CD4-positive, alpha-beta T cell treated with Interferon alpha-2 for 1 hour (primary cell): ENCODE measurements at regions not wholly inside any gene's neighbourhood (a gene's known extent, or its start where the extent isn't known, plus 50 kb on each side); places are given as distances from the start of the nearest gene placed in this dataset.

Experiments
- DNase-seq, 2 donors: peaks; one replicate each; pipeline ENCODE4 v3.0.0-alpha.2; 2020 to 2022

DNA sequence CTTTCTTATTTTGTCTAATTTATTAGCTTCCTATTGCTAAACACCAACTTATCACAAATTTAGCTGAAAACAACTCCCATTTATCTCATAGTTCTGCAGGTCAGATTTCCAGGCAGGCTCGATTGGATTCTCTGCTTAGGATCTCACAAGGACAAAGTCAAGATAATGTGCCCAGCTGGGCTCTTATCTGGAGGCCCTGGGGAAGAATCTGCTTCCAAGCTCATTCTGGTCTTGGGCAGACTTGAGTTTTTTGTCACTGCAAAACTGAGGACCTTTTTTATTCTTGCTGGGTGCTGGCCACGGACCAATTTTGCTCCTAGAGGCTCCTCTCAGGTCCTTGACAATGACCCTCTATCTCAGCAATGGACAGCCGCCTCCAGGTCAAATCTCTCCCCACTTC is 215.5 kb downstream of the TRIB2 start:
- DNase-seq, result no peak

DNA sequence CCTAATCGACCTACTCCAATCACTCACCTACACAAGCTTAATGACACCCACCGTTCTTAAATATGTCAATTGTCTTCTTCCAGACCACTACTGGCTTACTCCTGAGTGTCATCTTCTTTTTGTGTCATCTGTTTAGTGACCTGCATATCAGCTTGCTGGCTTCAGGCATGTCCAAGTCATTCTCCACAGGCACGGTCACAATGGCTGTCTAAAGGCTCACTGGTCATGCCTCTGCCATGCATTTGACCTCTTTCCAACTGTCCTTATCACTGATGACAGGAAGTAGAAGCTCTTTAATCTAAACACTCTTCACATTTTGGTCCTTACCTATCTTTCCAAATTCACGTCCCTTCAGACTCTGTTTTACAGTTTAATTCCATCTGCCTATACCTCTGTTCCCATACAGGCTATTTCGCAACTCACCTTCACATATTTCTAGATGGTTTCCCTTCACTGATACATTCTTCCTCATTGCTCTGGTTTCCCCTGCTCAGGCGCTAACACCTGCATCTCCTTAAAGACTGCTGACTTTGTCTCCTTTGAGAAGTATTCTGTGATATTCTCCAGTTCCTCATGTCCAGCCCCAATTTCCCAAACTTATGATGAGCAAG is 217.5 kb downstream of the TRIB2 start:
- DNase-seq, result no peak

GRCh38 chr2:12935222-12935621 is 218.5 kb downstream of the TRIB2 start:
- DNase-seq, result no peak

DNA sequence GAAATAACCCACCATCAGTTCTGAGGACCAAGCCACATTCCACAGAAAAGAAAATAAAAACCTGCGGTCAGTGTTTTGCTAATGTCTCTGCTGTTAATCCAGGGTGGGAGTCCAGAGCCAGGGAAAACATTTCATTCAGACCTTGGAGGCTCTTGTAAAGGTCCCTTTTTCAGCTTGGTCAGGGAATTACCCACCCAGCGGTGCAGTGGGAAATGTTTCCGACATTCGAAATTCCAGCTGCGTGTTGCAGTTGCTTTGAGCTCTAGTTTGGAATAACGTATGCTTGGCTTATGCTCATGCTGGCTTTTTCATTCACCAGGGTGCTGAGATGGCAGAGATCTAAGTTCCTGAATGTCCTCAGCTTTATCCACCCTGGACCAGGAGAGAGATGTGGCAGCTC is 219.1 kb downstream of the TRIB2 start:
- DNase-seq, result no peak

GRCh38 chr2:12941203-12941602 is 224.5 kb downstream of the TRIB2 start:
- no peak for DNase-seq

GRCh38 chr2:12948231-12948960 is 231.7 kb downstream of the TRIB2 start:
- peak in 1 of 2 donors; percentile 6 for DNase-seq

GRCh38 chr2:12948961-12949353 is 232.2 kb downstream of the TRIB2 start:
- DNase-seq, result no peak

GRCh38 chr2:12949406-12949805 is 232.7 kb downstream of the TRIB2 start:
- DNase-seq, result no peak

DNA sequence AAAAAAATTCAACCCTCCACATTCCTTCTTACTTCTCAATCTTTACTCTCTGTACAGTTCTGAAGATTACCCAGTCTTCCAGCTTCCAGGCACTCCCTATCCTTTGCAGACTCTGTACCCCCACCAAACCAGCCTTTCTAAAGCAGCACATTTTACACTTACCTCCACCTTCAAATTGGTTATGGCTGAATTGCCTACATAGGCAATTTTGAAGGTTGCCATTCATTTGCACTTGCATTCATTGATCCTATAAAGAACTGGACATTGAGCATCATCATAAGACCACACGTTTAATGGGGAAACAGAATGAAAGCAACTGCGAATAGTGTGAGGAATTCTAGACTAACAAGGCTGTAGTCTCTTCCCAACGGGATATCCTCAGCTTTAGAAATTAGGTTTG is 233.4 kb downstream of the TRIB2 start:
- DNase-seq, result no peak

DNA sequence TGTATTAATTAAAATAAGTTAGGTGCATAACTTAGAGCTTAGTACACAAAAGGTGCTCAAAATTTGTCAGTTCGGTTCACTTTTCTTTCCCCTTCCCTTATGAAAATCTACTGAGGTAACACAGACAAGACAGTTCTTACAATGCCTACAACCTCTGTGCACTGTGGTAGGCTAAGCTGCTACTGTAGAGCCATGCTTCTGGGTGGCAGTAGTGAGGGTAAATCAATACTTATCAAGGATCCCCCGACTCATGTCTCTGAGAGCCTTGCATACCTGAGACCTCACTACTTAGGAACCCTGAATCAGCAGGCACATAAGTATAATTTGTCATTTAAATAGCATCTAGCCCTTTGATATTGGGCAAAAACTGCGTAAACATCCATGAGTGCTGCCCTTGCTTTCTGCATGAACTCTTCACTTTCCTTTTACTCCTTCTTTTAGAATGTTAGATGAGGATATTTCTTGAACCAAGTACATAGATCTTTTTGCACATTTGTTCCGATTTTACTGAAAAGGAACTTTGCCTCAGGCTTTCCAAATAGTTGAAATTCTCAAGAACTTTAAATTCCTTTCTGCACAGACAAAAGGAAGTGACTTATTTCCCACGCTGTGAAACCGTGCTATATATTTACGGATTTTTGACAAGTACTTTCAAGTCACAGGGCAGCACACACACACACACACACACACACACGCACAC is 234.4 kb downstream of the TRIB2 start:
- DNase-seq, result no peak

DNA sequence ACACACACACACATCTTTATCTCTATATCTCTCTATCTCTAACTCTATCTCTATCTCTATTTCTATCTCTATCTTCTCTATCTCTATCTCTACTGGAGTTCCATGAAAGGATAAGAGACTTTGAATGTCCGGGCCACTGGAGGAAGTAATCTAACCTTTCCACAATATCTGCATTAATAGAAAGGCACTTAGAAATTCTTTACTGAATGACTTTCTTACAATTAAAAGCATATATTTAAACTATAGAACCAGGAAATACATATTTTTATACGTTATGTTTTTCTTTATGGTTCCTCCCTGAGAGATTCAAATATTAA is 234.9 kb downstream of the TRIB2 start:
- no peak for DNase-seq

DNA sequence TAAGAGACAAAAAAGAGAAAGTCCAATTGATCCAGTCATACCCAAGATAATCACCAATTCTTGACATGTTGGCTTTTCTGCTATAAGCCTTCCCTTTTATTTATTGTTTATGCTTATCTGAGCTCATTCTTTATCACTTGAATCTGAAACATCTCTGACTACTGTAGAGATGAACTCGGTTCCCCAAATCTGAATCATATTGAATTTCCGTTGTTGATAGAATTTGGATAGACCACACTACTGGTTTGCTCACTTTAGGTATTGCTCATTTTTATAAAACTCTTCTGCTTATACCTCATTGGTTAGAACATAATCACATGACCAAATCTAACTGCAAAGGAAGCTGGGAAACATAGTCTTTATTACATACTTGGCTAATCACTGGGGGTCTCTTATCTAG is 236.9 kb downstream of the TRIB2 start:
- DNase-seq, result no peak

GRCh38 chr2:12955864-12956263 is 239.1 kb downstream of the TRIB2 start:
- DNase-seq, result no peak

DNA sequence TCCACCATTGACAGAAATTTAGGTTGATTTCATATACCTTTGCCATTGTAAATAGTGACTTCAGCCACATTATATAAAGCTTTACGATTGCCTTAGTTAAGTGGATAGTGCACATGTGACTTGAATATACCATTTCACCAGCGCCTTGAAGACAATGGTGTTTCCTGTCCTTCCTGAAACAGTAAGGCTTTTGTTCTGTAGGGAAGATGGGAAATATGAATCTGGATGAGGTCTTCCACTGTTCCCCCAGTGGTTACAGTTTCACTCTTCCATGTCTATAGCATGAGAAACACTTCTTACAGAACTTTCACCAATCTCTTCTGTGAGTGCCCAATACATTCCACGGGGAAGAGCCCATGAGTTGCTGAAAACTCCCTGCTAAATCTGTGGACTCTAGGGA is 240.5 kb downstream of the TRIB2 start:
- no peak for DNase-seq

- DNase-seq, result no peak
Measured at GRCh38 chr2:12959935-12960334, 243.2 kb downstream of the TRIB2 start.

GRCh38 chr2:12960671-12961070 is 243.9 kb downstream of the TRIB2 start:
- no peak for DNase-seq

GRCh38 chr2:12964904-12965539 is 248.3 kb downstream of the TRIB2 start:
- peak in 1 of 2 donors; percentile 2 for DNase-seq

DNA sequence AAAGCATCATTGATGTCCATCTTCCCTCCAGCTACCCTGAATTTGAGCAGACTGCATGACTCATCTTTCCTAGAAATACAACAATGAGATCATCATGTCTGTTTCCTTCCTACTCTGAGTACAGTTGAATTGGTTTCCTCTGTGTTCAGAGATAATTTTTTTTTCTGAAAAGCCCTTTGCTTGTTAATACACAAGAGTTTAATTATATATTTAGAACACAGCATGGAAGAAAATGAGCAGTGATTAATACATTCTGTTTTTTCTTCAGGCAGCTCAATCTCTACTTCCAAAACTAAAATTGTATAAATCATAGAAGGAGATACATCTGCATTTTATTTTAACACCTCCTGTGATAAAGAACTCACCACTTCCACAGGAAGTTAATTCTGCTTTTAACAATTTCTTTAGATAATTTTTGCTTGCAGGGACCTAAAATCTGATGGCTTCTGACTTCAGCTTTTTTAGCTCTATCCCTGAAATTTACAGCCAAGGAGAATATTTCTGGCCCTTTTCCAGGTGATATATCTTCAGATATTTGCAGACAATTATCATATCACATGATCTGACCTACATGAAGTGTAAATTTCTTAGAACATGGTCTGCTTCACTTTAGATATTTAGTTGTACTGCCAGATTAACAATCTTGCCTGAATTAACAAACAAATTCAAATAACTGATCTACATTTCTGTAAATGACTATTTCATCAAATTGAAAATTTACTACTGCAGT is 249.0 kb downstream of the TRIB2 start:
- DNase-seq, result peak in 1 of 2 donors; percentile 66

GRCh38 chr2:12967804-12968203 is 251.1 kb downstream of the TRIB2 start:
- no peak for DNase-seq

- no peak for DNase-seq
Measured at GRCh38 chr2:12968399-12968798, 251.7 kb downstream of the TRIB2 start.

DNA sequence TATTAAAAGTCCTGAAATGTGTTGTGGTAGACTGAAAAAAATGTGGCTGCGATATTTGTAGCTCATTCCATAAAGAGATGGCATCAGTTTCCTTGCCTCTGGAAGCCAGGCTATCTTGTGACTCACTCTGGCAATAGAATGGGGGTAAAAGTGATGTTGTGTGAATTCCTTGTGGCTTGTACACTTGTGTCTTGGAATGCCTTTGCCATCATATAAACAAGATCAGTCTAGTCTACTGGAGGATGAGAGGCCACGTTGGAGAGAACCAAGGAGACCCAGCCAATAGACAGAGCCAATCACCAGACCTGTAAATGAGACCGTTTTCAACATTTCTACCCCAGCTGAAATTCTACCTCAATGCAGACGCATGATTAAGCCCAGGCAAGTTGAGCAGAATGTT is 254.1 kb downstream of the TRIB2 start:
- no peak for DNase-seq

DNA sequence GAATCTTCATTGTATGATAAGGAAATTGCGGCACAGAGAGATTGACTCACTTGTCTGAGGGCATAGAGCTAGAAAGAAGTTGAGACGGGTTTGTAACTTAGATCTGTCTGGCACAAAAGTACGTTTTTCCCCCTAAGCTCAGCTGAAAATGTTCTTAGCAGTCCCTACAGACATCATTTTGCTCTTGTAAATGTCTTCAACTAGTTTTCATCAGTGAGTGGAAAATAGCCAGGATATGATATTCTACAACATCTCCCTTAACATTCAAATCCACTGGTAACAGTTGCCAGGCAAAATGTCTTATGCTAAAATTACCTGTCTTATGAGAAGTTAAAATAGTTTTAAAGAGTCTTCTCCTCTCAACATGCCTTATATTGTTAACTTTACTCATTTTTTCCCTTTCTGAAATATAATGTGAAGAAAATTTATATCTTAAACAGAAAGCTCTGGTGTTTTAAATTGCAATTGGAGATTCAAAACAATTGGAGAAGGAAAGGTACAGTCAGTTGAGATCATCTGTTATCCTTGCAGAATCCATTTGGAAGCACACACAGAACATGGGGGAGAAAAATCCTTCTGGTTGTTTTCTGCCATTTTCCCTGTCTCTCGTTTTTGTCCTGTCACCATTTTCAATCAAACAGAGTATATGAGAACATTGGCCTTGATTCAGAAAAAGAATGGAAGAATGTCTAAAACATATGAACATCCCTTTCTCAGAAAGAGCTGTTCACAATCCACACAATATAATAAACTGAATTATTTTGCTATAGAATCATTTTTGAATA is 255.0 kb downstream of the TRIB2 start:
- no peak for DNase-seq
